Right lobe of liver (tissue), 6 donors: ENCODE measurements at regions not wholly inside any gene's neighbourhood (a gene's known extent, or its start where the extent isn't known, plus 50 kb on each side); places are given as distances from the start of the nearest gene placed in this dataset.

ENCODE experiments used
- ATAC-seq, 4 donors: fragments of 200-7000 bp; cut with Tn5 transposase; one replicate each; pipeline ENCODE4 v1.9.1; 2020; ENCODE audit warnings: mild to moderate bottlenecking in 4 of 4, moderate library complexity in 4 of 4
- DNase-seq, 3 donors: peaks; one replicate each; pipeline ENCODE4 v3.0.0-alpha.2; 2020
- H3K27ac ChIP-seq, 3 donors: fragments of 200-600 bp; one replicate each; pipeline ENCODE4 v1.8.0; 2022
- H3K27me3 ChIP-seq, 2 donors: fragments of 200-600 bp; one replicate each; pipeline ENCODE4 v1.8.0; 2022
- H3K36me3 ChIP-seq, 4 donors: fragments of 200-600 bp; sonication (generic) in 1 of 4; one replicate each; pipeline versions ENCODE4 v1.5.1 to v1.8.0; 2017 to 2022; ENCODE audit warnings: control low read depth in 1 of 4
- H3K4me1 ChIP-seq, 4 donors: fragments of 200-600 bp; sonication (generic) in 1 of 4; one replicate each; pipeline versions ENCODE4 v1.5.1 to v1.8.0; 2017 to 2022; ENCODE audit warnings: control low read depth in 1 of 4
- H3K4me3 ChIP-seq, 3 donors: fragments of 200-600 bp; one replicate each; pipeline ENCODE4 v1.8.0; 2022
- H3K9me3 ChIP-seq, 4 donors: fragments of 200-600 bp; sonication (generic) in 1 of 4; one replicate each; pipeline versions ENCODE4 v1.5.1 to v1.8.0; 2017 to 2022; ENCODE audit warnings: control low read depth in 1 of 4
- POLR2A ChIP-seq: fragments of 450-650 bp; IDR thresholded peaks from one replicate; pipeline ENCODE4 v1.6.1; 2017; ENCODE audit warnings: antibody characterized with exemption, mild to moderate bottlenecking
- WGBS: methylation state at CpG from one replicate; pipeline ENCODE4 v1.1.6; 2018; ENCODE audit warnings: low coverage, low lambda C conversion rate; ENCODE audit not compliant: insufficient coverage; ENCODE audit errors: missing lambda C conversion rate; 5-methylcytosine and 5-hydroxymethylcytosine counted together
- intact Hi-C, 2 donors: fragments of 100-400 bp; cut with DNase I; formaldehyde crosslinking; loops; one replicate each; pipeline versions ENCODE4 v1.11.2 to v1.14.1; 2022
- TF ChIP-seq, protein P1 (sequence below), 4 donors: fragments of 200-600 bp in 3 of 4; fragments of 450-650 bp in 1 of 4; IDR thresholded peaks; one replicate each; pipeline versions ENCODE4 v1.5.1 to v1.8.0; 2016 to 2022; ENCODE audit warnings: antibody characterized with exemption in 4 of 4, mild to moderate bottlenecking in 2 of 4
- donor health status: DM: no; HTN: yes; CAD: no.
- donor health status: DM: no; HTN: no; CAD: no.
- donor health status: DM: no; HTN: no; CAD: no.
- donor health status: DM: no; HTN: yes; CAD: no.
- donor health status: DM: no; HTN: yes; CAD: no.

DNA sequence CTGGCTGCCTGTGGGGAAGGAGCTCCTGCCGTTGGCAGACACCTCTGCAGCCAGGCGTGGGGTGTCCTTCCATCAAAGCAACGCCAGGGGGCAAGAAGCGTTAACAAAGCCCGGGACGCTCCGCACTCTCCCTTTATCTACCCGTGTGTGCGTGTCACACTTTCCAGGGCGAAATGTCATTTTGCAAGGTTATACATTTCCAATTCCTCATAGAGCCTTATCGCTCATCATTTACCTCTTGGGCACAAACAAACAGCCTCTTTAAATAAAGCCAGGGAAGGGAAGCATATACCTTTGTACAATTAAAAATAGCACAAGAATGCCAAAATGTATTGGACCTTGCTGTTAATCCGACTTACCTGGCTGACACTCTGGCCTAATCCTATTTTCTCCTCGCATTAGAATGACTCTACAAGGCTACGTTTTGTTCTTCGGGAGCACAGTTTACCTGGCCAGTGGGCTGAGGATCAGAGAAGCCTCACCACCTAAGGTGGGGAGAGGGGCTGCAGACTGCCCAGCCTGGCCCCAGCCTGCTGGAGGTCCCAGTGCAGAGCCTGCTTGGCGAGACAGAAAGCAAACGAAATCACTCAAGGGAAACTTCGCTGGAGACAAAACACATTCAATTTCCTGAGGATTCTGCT, 77.6 kb upstream of the EN2 start:
- ATAC-seq, result peak; percentile 91 to 95 (median 92)
- intact Hi-C loops, result no loop called here
- WGBS, result 2% methylated on average over 18 of the region's 18 CpGs

GRCh38 chr7:155380976-155381851, 76.7 kb upstream of the EN2 start:
- Histone ChIP-seq H3K9me3 (no peaks in the 10 kb centered on the region), H3K36me3 (no peaks in the 10 kb centered on the region), H3K4me3 (peak overlapping the region in 1 of 3 donors; percentile 19), H3K4me1 (peaks cover 0 to 29% (median 7%) of the 10 kb centered on the region in 4 donors), H3K27me3 (peaks cover 23 to 54% of the 10 kb centered on the region in 2 donors), H3K27ac (no peak overlapping the region)
- peak in 1 of 4 donors; percentile 17 for ATAC-seq
- intact Hi-C loops, result no loop called here
- WGBS, result 3% methylated on average over 20 of the region's 42 CpGs
- DNase-seq, result peak in 1 of 3 donors; percentile 46
- TF ChIP-seq, protein P1, sequence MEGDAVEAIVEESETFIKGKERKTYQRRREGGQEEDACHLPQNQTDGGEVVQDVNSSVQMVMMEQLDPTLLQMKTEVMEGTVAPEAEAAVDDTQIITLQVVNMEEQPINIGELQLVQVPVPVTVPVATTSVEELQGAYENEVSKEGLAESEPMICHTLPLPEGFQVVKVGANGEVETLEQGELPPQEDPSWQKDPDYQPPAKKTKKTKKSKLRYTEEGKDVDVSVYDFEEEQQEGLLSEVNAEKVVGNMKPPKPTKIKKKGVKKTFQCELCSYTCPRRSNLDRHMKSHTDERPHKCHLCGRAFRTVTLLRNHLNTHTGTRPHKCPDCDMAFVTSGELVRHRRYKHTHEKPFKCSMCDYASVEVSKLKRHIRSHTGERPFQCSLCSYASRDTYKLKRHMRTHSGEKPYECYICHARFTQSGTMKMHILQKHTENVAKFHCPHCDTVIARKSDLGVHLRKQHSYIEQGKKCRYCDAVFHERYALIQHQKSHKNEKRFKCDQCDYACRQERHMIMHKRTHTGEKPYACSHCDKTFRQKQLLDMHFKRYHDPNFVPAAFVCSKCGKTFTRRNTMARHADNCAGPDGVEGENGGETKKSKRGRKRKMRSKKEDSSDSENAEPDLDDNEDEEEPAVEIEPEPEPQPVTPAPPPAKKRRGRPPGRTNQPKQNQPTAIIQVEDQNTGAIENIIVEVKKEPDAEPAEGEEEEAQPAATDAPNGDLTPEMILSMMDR (IDR thresholded peaks at IDR 0.05), result no peak
- TF ChIP-seq POLR2A, result no peak

More for the DNA sequence above, 77.6 kb upstream of the EN2 start:
- H3K36me3 ChIP-seq, result no peaks in the 10 kb centered on the region
- no peak overlapping the region for H3K27ac ChIP-seq
- DNase-seq, result peak; percentile 76 to 80 (median 80)
- TF ChIP-seq POLR2A, result no peak
- TF ChIP-seq, protein P1 (IDR thresholded peaks at IDR 0.05), result peak; percentile 74 to 80 (median 80)
- H3K27me3 ChIP-seq, result peaks cover 23 to 55% of the 10 kb centered on the region in 2 donors
- peaks cover 0 to 29% (median 7%) of the 10 kb centered on the region in 4 donors for H3K4me1 ChIP-seq
- H3K9me3 ChIP-seq, result no peaks in the 10 kb centered on the region
- H3K4me3 ChIP-seq, result no peak overlapping the region

- peak overlapping the region in 1 of 3 donors; percentile 19 for H3K4me3 ChIP-seq
- WGBS, result 1% methylated on average over 15 of the region's 75 CpGs
Observed at GRCh38 chr7:155381852-155382801, 75.8 kb upstream of the EN2 start.

More at GRCh38 chr7:155381852-155382801, 75.8 kb upstream of the EN2 start:
- Histone ChIP-seq H3K4me1 (peaks cover 0 to 29% (median 7%) of the 10 kb centered on the region in 4 donors), H3K27me3 (peaks cover 23 to 49% of the 10 kb centered on the region in 2 donors), H3K9me3 (no peaks in the 10 kb centered on the region), H3K36me3 (no peaks in the 10 kb centered on the region), H3K27ac (no peak overlapping the region)
- TF ChIP-seq POLR2A, result no peak
- TF ChIP-seq, protein P1 (IDR thresholded peaks at IDR 0.05), result no peak
- intact Hi-C loops, result no loop called here
- ATAC-seq (peak in 2 of 4 donors; percentile 8 to 12), DNase-seq (peak in 1 of 3 donors; percentile 48)
